B cell (primary cell): ENCODE measurements at regions not wholly inside any gene's neighbourhood (a gene's known extent, or its start where the extent isn't known, plus 50 kb on each side); places are given as distances from the start of the nearest gene placed in this dataset.

Source experiments
- ATAC-seq: fragments of 200-7000 bp; cut with Tn5 transposase; one replicate; pipeline ENCODE4 v1.10.0; 2021; ENCODE audit warnings: low read depth, mild to moderate bottlenecking, moderate number of reproducible peaks, moderate library complexity
- CTCF ChIA-PET: fragments of 350-600 bp; sonication (Branson Sonifier 250); formaldehyde crosslinking; loops from one replicate; lab custom pipeline; 2021; ENCODE audit warnings: antibody characterized with exemption, inconsistent platforms; lab: Charles Lee
- POLR2A ChIA-PET: fragments of 350-600 bp; sonication (Branson Sonifier 250); formaldehyde crosslinking; loops from one replicate; lab custom pipeline; 2021; ENCODE audit warnings: antibody characterized with exemption; lab: Charles Lee
- DNase-seq: peaks from one replicate; pipeline ENCODE4 v3.0.0; 2013
- H2AFZ ChIP-seq: 2 replicates; pipeline ENCODE4 v1.6.1; 2012; ENCODE audit warnings: mild to moderate bottlenecking, low read depth, low read length; ENCODE audit not compliant: insufficient read depth, poor library complexity, severe bottlenecking
- H3K27ac ChIP-seq, 2 donors: 1 replicate in 1 of 2; 2 replicates in 1 of 2; pipeline ENCODE4 v1.5.1; 2012 to 2013; ENCODE audit warnings: low read length in 2 of 2, mild to moderate bottlenecking in 2 of 2, moderate library complexity in 1 of 2
- H3K27me3 ChIP-seq, 4 experiments: fragments of 200-600 bp in 1 of 4; sonication (generic) in 1 of 4; replicated peaks in 1 of 4; 1 replicate in 2 of 4; 2 replicates in 2 of 4; pipeline versions ENCODE4 v1.6.1 to v1.7.0; 2013 to 2016; ENCODE audit warnings: low read length in 3 of 4, mild to moderate bottlenecking in 2 of 4, mixed read lengths in 1 of 4, moderate library complexity in 1 of 4; ENCODE audit not compliant: insufficient read depth in 4 of 4, control insufficient read depth in 3 of 4; ENCODE audit errors: control extremely low read depth in 1 of 4
- H3K36me3 ChIP-seq, 2 experiments: replicated peaks in 1 of 2; 1 replicate in 1 of 2; 2 replicates in 1 of 2; pipeline versions ENCODE4 v1.6.1 to v1.7.1; 2013; ENCODE audit warnings: low read length in 1 of 2; ENCODE audit not compliant: insufficient read depth in 2 of 2, control insufficient read depth in 1 of 2; ENCODE audit errors: control extremely low read depth in 1 of 2, extremely low read depth in 1 of 2
- H3K4me1 ChIP-seq, 2 donors: fragments of 200-600 bp in 1 of 2; sonication (generic) in 1 of 2; 1 replicate in 1 of 2; 2 replicates in 1 of 2; pipeline versions ENCODE4 v1.5.1 to v1.6.1; 2013 to 2017; ENCODE audit warnings: low read length in 2 of 2; ENCODE audit not compliant: control insufficient read depth in 2 of 2, insufficient read depth in 2 of 2
- H3K4me2 ChIP-seq: replicated peaks from 2 replicates; pipeline ENCODE3; 2012; ENCODE audit warnings: mild to moderate bottlenecking, low read depth, low read length; ENCODE audit not compliant: poor library complexity, severe bottlenecking
- H3K4me3 ChIP-seq, 5 experiments: fragments of 200-600 bp in 1 of 5; sonication (generic) in 1 of 5; 1 replicate in 3 of 5; 2 replicates in 2 of 5; pipeline versions ENCODE4 v1.5.1 to v1.7.0; 2011 to 2016; ENCODE audit warnings: low read length in 4 of 5, mild to moderate bottlenecking in 4 of 5, low read depth in 2 of 5, control low read depth in 1 of 5, moderate library complexity in 1 of 5; ENCODE audit not compliant: insufficient read depth in 1 of 5; ENCODE audit errors: control extremely low read depth in 1 of 5, extremely low read depth in 1 of 5
- H3K79me2 ChIP-seq: fragments of 200-600 bp; sonication (generic); one replicate; pipeline ENCODE4 v1.6.0; 2016; ENCODE audit warnings: low read length; ENCODE audit not compliant: control insufficient read depth, insufficient read depth
- H3K9ac ChIP-seq: fragments of 200-600 bp; sonication (generic); 2 replicates; pipeline ENCODE4 v1.6.1; 2017; ENCODE audit warnings: mild to moderate bottlenecking, low read length, moderate library complexity
- H3K9me3 ChIP-seq, 3 donors: one replicate each; pipeline versions ENCODE4 v1.6.1 to v1.7.1; 2013; ENCODE audit warnings: low read length in 2 of 3; ENCODE audit not compliant: control insufficient read depth in 2 of 3, insufficient read depth in 1 of 3; ENCODE audit errors: control extremely low read depth in 1 of 3
- H4K20me1 ChIP-seq: 2 replicates; pipeline ENCODE4 v1.6.0; 2012; ENCODE audit warnings: mild to moderate bottlenecking, low read length; ENCODE audit not compliant: insufficient read depth, control insufficient read depth, poor library complexity, severe bottlenecking
- H3K27ac Mint-ChIP-seq: one replicate; pipeline ENCODE4 v1.8.0; 2021; ENCODE audit warnings: mixed read lengths
- H3K27me3 Mint-ChIP-seq: one replicate; pipeline ENCODE4 v1.8.0; 2021; ENCODE audit warnings: mixed read lengths
- H3K4me1 Mint-ChIP-seq: one replicate; pipeline ENCODE4 v1.8.0; 2021; ENCODE audit warnings: mixed read lengths
- H3K4me3 Mint-ChIP-seq: one replicate; pipeline ENCODE4 v1.8.0; 2021; ENCODE audit warnings: mixed read lengths
- H3K9me3 Mint-ChIP-seq: one replicate; pipeline ENCODE4 v1.8.0; 2022; ENCODE audit warnings: mixed read lengths; ENCODE audit not compliant: insufficient read depth
- EZH2 ChIP-seq: IDR thresholded peaks from 2 replicates; pipeline ENCODE4 v1.6.1; 2012; ENCODE audit warnings: borderline replicate concordance, low read depth, mild to moderate bottlenecking, moderate library complexity, low read length; ENCODE audit not compliant: insufficient read depth, poor library complexity, severe bottlenecking
- WGBS: methylation state at CpG from one replicate; pipeline ENCODE4 v1.1.5; 2013; ENCODE audit warnings: missing lambda C conversion rate; ENCODE audit not compliant: insufficient coverage; 5-methylcytosine and 5-hydroxymethylcytosine counted together
- intact Hi-C: fragments of 100-400 bp; cut with micrococcal nuclease; formaldehyde crosslinking; loops from one replicate; pipeline ENCODE4 v1.10.0; 2022
- TF ChIP-seq, protein P1 (sequence below): fragments of 200-600 bp; IDR thresholded peaks from one replicate; pipeline ENCODE4 v1.8.0; 2022; ENCODE audit warnings: antibody characterized with exemption, mild to moderate bottlenecking

DNA sequence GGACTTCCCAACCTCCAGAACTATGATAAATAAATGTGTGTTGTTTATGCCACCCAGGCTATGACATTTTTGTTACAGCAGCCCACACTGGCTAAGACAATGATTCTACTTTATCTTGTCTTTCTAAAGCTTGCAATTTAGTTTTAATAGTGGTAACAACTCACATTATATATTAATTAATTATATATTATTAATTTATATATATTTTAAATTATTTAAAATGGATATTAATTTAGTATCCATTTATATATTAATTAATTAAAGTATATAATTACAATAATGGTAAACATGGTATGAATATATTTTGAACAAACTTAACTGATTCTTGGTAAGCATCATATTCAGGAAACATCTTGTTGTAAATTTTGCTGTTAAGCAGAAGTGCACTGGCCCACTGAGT lies 863.9 kb downstream of the MCTP2 start:
- POLR2A ChIA-PET: no interaction called here
- H3K9ac ChIP-seq: no peak overlapping the region
- H3K27me3 Mint-ChIP-seq: no peaks in the 10 kb centered on the region
- intact Hi-C loops: no loop called here
- no peak for TF ChIP-seq EZH2
- TF ChIP-seq, protein P1, sequence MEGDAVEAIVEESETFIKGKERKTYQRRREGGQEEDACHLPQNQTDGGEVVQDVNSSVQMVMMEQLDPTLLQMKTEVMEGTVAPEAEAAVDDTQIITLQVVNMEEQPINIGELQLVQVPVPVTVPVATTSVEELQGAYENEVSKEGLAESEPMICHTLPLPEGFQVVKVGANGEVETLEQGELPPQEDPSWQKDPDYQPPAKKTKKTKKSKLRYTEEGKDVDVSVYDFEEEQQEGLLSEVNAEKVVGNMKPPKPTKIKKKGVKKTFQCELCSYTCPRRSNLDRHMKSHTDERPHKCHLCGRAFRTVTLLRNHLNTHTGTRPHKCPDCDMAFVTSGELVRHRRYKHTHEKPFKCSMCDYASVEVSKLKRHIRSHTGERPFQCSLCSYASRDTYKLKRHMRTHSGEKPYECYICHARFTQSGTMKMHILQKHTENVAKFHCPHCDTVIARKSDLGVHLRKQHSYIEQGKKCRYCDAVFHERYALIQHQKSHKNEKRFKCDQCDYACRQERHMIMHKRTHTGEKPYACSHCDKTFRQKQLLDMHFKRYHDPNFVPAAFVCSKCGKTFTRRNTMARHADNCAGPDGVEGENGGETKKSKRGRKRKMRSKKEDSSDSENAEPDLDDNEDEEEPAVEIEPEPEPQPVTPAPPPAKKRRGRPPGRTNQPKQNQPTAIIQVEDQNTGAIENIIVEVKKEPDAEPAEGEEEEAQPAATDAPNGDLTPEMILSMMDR: no peak
- no peaks in the 10 kb centered on the region for H3K79me2 ChIP-seq
- H3K36me3 ChIP-seq: no peaks in the 10 kb centered on the region
- no peak overlapping the region for H3K4me2 ChIP-seq
- CTCF ChIA-PET: no interaction called here
- peaks cover 2% of the 10 kb centered on the region for H3K9me3 Mint-ChIP-seq
- H3K4me1 Mint-ChIP-seq: no peaks in the 10 kb centered on the region
- no peak overlapping the region for H3K4me3 Mint-ChIP-seq
- no peak overlapping the region for H2AFZ ChIP-seq
- no peak overlapping the region for H3K27ac Mint-ChIP-seq
- H3K27ac ChIP-seq: no peak overlapping the region
- DNase-seq: no peak
- H3K27me3 ChIP-seq: no peaks in the 10 kb centered on the region
- H3K9me3 ChIP-seq: peaks cover 0 to 5% (median 1%) of the 10 kb centered on the region in 3 donors
- H4K20me1 ChIP-seq: no peaks in the 10 kb centered on the region
- ATAC-seq: no peak
- no peak overlapping the region for H3K4me3 ChIP-seq
- no peaks in the 10 kb centered on the region for H3K4me1 ChIP-seq

DNA sequence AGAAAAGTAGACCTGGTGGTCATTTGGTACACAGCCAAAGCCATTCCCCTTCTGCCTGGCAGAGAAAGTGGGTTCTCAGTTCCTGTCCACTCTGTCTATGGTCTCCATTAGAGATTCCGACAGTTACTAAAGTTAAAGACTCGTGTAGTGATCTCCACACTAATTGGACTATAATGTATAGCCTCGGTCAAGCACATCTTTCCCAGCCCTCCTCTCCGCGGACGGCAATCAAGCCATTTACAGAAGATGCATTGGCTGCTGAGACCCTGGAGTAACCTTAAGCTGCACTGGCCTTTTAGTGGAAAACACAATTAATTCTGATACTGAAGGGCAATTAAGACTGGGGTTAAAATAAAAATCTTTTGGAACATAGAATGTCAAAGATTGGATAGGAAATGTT lies 865.3 kb downstream of the MCTP2 start:
- Histone ChIP-seq H4K20me1 (no peaks in the 10 kb centered on the region), H3K79me2 (no peaks in the 10 kb centered on the region), H3K27me3 (no peaks in the 10 kb centered on the region), H3K9ac (no peak overlapping the region), H3K36me3 (no peaks in the 10 kb centered on the region), H3K4me3 (no peak overlapping the region), H3K4me2 (no peak overlapping the region), H3K27ac (no peak overlapping the region), H3K4me1 (no peaks in the 10 kb centered on the region), H3K9me3 (peaks cover 0 to 2% (median 1%) of the 10 kb centered on the region in 3 donors), H2AFZ (no peak overlapping the region)
- POLR2A ChIA-PET: no interaction called here
- intact Hi-C loops: no loop called here
- no peaks in the 10 kb centered on the region for H3K4me1 Mint-ChIP-seq
- WGBS: 100% methylated on average over 1 of the region's 6 CpGs
- H3K27ac Mint-ChIP-seq: no peak overlapping the region
- H3K9me3 Mint-ChIP-seq: peaks cover 2% of the 10 kb centered on the region
- CTCF ChIA-PET: no interaction called here
- DNase-seq (no peak), ATAC-seq (no peak)
- no peak overlapping the region for H3K4me3 Mint-ChIP-seq
- no peaks in the 10 kb centered on the region for H3K27me3 Mint-ChIP-seq
- TF ChIP-seq, protein P1: no peak
- no peak for TF ChIP-seq EZH2
